ENCODE measurements at regions not wholly inside any gene's neighbourhood (a gene's known extent, or its start where the extent isn't known, plus 50 kb on each side); places are given as distances from the start of the nearest gene placed in this dataset.

DNA sequence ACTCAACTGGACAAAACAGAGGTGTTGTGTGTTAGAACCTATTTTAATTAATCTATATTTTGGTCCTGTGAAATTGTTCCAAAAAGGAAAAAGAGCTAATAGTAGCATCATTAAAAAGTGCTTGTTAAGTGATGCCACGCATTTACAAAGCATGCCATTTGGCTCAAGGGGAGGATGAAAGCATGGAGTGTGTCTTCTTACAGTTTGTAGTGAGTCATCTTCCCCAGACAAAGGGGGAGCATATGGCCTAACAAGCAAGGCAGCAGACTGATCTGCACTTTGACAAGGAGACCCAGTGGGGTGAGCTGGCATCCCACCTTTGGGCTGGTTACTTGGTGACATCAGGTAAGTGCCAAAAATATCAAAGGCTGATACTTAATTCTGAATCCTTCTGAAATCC is 297.0 kb downstream of the FGF9 start:
- POLR2A ChIA-PET, result no interaction called here

DNA sequence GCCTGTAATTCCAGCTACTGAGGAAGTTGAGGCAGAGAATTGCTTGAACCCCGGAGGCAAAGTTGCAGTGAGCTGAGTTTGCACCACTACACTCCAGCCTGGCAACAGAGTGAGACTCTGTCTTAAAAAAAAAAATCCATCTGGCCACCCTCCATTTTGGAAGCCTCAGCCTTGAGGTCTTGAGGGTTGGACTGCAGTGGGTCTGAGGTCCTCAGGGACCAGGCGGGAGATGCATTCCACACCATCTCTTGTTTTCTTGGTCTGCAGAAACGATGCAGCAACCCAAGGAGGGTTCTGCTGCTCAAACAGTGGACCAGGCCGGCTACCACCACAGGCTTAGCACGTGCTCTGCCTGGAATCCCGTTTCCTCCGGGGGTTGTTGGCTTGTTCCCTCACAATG is 299.3 kb downstream of the FGF9 start:
- CTCF ChIA-PET, result no interaction called here
- TF ChIP-seq, protein P1, sequence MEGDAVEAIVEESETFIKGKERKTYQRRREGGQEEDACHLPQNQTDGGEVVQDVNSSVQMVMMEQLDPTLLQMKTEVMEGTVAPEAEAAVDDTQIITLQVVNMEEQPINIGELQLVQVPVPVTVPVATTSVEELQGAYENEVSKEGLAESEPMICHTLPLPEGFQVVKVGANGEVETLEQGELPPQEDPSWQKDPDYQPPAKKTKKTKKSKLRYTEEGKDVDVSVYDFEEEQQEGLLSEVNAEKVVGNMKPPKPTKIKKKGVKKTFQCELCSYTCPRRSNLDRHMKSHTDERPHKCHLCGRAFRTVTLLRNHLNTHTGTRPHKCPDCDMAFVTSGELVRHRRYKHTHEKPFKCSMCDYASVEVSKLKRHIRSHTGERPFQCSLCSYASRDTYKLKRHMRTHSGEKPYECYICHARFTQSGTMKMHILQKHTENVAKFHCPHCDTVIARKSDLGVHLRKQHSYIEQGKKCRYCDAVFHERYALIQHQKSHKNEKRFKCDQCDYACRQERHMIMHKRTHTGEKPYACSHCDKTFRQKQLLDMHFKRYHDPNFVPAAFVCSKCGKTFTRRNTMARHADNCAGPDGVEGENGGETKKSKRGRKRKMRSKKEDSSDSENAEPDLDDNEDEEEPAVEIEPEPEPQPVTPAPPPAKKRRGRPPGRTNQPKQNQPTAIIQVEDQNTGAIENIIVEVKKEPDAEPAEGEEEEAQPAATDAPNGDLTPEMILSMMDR (IDR thresholded peaks at IDR 0.05; ENCODE audit: insufficient read depth, low read length, missing control alignments), result no peak
- no peak overlapping the region for H3K4me3 ChIP-seq (ENCODE audit: low read depth, low read length)
- POLR2A ChIA-PET, result no interaction called here
- no peak for DNase-seq (ENCODE audit: low read depth, low spot score)

More for the DNA sequence above, 297.0 kb downstream of the FGF9 start:
- CTCF ChIA-PET, result no interaction called here
- TF ChIP-seq, protein P1 (IDR thresholded peaks at IDR 0.05; ENCODE audit: insufficient read depth, low read length, missing control alignments), result no peak
- no peak for DNase-seq (ENCODE audit: low read depth, low spot score)
- H3K4me3 ChIP-seq (ENCODE audit: low read depth, low read length), result no peak overlapping the region

DNA sequence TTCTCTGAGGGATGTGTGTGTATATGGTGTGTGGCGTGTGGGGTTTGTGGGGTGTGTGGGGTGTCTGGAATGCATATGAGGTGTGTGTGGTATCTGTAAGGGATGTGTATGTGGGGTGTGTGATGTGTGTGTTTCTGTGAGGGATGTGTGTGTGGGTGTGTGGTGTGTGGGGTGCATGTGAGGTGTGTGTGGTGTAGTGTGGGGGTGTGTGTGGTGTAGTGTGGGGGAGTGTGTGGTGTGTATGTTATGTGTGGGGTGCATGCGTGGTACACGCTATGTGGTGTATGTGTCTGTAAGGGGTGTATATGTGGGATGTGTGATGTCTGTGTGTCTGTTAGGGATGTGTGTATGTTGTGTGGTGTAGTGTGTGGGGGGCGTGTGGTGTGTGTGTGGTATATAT is 300.0 kb downstream of the FGF9 start:
- POLR2A ChIA-PET, result no interaction called here
- TF ChIP-seq, protein P1 (IDR thresholded peaks at IDR 0.05; ENCODE audit: insufficient read depth, low read length, missing control alignments), result no peak
- CTCF ChIA-PET, result no interaction called here
- no peak for DNase-seq (ENCODE audit: low read depth, low spot score)
- no peak overlapping the region for H3K4me3 ChIP-seq (ENCODE audit: low read depth, low read length)

DNA sequence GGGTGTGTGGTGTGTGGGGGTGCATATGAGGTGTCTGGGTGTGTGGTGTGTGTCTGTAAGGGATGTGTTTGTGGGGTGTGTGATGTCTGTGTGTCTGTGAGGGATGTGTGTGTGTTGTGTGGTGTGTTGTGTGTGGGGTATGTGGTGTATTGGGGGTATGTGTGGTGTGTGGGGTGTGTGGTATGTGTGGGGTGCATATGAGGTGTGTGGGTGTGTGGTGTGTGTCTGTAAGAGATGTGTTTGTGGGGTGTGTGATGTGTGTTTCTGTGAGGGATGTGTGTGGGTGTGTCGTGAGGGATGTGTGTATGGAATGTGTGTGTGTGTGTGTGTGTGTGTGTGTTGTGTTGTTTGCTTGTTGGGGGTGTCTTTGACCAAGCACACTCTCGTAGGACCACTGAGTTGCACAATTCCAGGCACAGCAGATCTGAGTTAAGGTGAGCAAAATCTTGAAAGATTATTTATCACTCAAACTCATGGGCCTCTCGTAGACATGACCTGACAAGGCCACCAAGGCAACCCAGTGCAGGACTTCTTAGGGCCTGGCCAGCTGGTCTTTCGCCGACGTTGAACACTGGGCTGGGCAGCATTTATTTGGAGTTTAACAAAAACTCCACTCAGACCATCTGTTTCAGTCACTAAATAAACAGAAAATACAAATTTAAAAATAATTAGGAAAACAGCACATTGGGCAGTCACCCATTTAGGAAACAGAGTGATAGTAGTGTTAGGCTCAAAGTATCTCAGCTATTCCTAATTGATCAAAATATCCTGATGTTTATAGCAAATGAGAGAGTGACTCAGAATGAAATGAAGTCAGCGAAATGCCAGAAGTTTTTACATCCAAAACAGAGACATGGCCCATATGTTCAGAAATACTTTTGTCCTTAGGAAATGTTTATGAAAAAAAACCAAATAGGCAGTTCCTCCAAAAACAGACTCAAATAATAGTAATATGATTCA is 301.1 kb downstream of the FGF9 start:
- TF ChIP-seq, protein P1 (IDR thresholded peaks at IDR 0.05; ENCODE audit: insufficient read depth, low read length, missing control alignments), result no peak
- ChIA-PET CTCF (no interaction called here), POLR2A (no interaction called here)
- DNase-seq (ENCODE audit: low read depth, low spot score), result no peak
- H3K4me3 ChIP-seq (ENCODE audit: low read depth, low read length), result no peak overlapping the region

DNA sequence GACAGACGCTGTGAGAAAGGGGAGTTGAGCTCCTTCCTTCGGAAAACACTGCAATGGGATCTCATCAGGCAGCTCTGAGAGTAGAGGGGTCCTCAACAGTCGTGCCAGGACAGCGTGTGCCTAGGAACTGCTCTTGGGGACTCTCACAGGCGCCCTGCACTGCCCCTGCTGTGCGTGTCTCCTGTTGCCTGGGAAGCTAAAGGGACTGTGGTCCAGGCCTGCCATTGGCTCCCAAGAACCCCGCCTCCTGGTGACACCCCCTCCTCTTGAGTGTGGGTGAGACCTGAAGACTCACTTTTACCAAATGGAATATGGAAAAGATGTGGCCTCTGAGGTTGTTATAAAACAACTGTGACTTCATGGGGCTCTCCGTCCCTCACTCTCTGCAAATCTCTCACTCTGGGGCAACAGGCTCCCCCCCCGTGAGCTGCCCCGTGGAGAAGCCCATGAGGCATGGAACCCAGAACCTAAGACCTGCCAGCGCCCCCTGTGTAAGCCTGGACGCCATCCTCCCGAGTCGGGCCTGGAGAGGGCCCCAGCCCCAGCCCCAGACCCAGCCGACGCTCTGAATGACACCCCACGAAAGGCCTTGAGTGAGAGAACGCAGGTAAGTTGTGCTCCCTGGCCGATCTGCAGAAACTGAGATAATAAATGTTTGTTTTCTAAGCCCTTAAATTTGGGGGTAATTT is 302.7 kb downstream of the FGF9 start:
- no peak for DNase-seq (ENCODE audit: low read depth, low spot score)
- ChIA-PET POLR2A (no interaction called here), CTCF (no interaction called here)
- no peak overlapping the region for H3K4me3 ChIP-seq (ENCODE audit: low read depth, low read length)
- TF ChIP-seq, protein P1 (IDR thresholded peaks at IDR 0.05; ENCODE audit: insufficient read depth, low read length, missing control alignments), result no peak

DNA sequence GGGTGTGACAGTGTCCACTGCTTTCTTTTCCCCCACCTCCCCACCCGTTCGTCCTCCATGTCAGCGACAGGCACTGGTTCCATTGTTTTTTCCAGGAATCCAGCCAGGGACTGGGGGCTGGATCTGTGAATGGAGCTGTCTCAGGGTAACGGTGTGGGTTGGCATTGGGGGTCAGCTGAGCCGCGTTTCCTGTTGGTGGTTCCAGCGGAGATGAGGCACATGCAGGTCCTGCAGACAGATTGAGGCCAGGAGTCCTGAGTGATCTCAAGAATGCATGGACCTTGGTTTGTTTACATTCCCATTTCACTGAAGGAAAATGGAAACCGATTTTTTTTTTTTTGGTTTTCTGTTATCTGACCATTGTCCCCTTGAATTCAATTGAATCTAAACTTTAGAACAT is 303.9 kb downstream of the FGF9 start:
- TF ChIP-seq, protein P1 (IDR thresholded peaks at IDR 0.05; ENCODE audit: insufficient read depth, low read length, missing control alignments), result no peak
- ChIA-PET CTCF (no interaction called here), POLR2A (no interaction called here)
- H3K4me3 ChIP-seq (ENCODE audit: low read depth, low read length), result no peak overlapping the region
- DNase-seq (ENCODE audit: low read depth, low spot score), result no peak
